ENCODE measurements at regions not wholly inside any gene's neighbourhood (a gene's known extent, or its start where the extent isn't known, plus 50 kb on each side); places are given as distances from the start of the nearest gene placed in this dataset.

DNA sequence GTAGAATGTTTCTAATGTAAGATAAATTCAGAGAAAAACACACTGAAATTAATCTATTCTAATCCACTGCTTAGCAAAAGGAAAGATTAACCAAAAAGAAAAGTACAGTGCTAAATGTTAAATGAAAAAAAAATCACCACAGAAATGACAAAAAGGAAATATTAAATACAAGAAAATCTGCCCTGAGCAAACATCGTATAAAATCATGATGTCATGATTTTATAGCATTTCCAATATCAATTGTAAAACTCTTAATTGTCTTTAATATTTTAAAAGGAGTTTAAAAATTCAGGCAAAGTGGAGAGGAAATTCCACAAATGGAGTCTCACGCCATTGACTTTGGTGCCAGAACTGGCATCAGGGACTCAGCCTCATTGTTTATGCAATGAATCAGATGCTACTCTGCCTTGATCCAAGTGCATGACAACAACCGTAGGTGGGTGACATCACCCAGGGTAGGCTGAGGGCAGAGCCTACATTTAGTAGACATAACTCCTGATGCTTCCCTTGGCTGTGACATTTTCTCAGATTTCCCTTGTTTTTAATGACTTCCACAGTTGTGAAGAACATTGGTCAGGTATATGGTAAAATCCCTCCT lies 696.8 kb downstream of the SEMA5A start:
- TF ChIP-seq ZFP30 (CRISPR knock-in tag; IDR thresholded peaks at IDR 0.05) (no peak), ESRRG (CRISPR knock-in tag; IDR thresholded peaks at IDR 0.05) (no peak), ZFP3 (CRISPR knock-in tag; IDR thresholded peaks at IDR 0.05) (no peak), CSDC2 (CRISPR knock-in tag; IDR thresholded peaks at IDR 0.05) (no peak)
- TF ChIP-seq, protein P1, sequence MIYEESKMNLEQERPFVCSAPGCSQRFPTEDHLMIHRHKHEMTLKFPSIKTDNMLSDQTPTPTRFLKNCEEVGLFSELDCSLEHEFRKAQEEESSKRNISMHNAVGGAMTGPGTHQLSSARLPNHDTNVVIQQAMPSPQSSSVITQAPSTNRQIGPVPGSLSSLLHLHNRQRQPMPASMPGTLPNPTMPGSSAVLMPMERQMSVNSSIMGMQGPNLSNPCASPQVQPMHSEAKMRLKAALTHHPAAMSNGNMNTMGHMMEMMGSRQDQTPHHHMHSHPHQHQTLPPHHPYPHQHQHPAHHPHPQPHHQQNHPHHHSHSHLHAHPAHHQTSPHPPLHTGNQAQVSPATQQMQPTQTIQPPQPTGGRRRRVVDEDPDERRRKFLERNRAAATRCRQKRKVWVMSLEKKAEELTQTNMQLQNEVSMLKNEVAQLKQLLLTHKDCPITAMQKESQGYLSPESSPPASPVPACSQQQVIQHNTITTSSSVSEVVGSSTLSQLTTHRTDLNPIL (CRISPR knock-in tag; IDR thresholded peaks at IDR 0.05; ENCODE audit: low read depth), result no peak

Measured in SK-N-SH treated with all-trans-retinoic acid at 6 μM for 48 hours (cell line).